Activated T-cell treated with anti-CD3 and anti-CD28 coated beads, Interleukin-2, amount 50 U/mL, for 24 hours (primary cell): ENCODE measurements at regions not wholly inside any gene's neighbourhood (a gene's known extent, or its start where the extent isn't known, plus 50 kb on each side); places are given as distances from the start of the nearest gene placed in this dataset.

Source experiments
- DNase-seq: peaks from one replicate; pipeline ENCODE4 v3.0.0-alpha.2; 2020
- H3K27ac Mint-ChIP-seq: 2 replicates; pipeline ENCODE4 v1.8.0; 2020; ENCODE audit warnings: mild to moderate bottlenecking, mixed read lengths
- H3K27me3 Mint-ChIP-seq: 2 replicates; pipeline ENCODE4 v1.8.0; 2020; ENCODE audit warnings: mixed read lengths
- H3K36me3 Mint-ChIP-seq: 2 replicates; pipeline ENCODE4 v1.8.0; 2020; ENCODE audit warnings: low read depth, mixed read lengths
- H3K4me1 Mint-ChIP-seq: 2 replicates; pipeline ENCODE4 v1.8.0; 2020; ENCODE audit warnings: low read depth, mixed read lengths
- H3K4me3 Mint-ChIP-seq: 2 replicates; pipeline ENCODE4 v1.8.0; 2020; ENCODE audit warnings: mild to moderate bottlenecking, moderate library complexity, mixed read lengths
- H3K9me3 Mint-ChIP-seq: 2 replicates; pipeline ENCODE4 v1.8.0; 2020; ENCODE audit warnings: mixed read lengths

GRCh38 chr1:58264462-58264861 lies 282.1 kb downstream of the OMA1 start:
- Mint-ChIP-seq H3K27ac (no peak overlapping the region), H3K9me3 (no peaks in the 10 kb centered on the region), H3K36me3 (no peaks in the 10 kb centered on the region), H3K4me3 (no peak overlapping the region), H3K4me1 (no peaks in the 10 kb centered on the region), H3K27me3 (no peaks in the 10 kb centered on the region)
- DNase-seq = no peak

- H3K9me3 Mint-ChIP-seq = no peaks in the 10 kb centered on the region
- no peak for DNase-seq
- no peak overlapping the region for H3K27ac Mint-ChIP-seq
- H3K36me3 Mint-ChIP-seq = no peaks in the 10 kb centered on the region
- H3K27me3 Mint-ChIP-seq = no peaks in the 10 kb centered on the region
- H3K4me3 Mint-ChIP-seq = no peak overlapping the region
- no peaks in the 10 kb centered on the region for H3K4me1 Mint-ChIP-seq
Measured at GRCh38 chr1:58262702-58263101, 283.8 kb downstream of the OMA1 start.

DNA sequence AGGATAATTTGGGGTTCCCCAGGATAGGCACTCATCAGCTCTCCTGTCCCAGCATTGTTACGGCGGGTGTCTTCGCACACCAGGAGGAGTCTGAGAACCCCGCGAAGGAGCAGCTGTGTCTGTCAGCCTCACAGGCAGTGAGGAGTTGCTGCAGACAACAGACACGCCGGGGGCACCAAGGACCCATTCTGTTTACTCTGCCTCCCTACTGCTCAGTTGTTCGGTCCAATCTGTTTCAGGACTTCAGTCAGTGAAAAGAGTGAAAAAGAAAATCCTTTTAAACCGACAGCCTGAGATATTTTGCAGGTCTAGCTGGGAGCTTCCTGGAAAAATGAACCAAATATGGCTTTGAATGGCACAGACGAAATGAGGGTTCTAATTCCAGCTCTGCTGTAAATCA lies 288.4 kb downstream of the OMA1 start:
- H3K9me3 Mint-ChIP-seq = peaks cover 3% of the 10 kb centered on the region

DNA sequence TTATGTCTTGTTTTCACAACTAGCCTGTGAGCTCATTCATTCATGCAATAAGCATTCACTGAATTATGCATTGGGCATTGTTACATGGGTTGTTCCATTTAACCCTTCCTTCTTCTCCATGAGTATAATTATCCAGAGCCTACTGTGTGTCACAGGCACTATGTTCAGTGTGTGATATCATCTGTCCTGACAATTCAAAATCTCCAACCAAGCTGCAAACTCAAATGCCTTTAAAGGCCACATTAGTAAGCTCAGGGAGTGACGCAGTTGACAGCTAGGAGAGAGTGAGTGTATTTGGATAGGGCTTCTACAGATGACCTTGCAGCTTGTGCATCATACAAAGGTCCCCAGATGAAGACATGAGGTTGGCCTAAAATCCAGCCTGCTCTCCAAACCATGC lies 289.5 kb downstream of the OMA1 start:
- H3K4me1 Mint-ChIP-seq = no peaks in the 10 kb centered on the region

More for the DNA sequence above, 288.4 kb downstream of the OMA1 start:
- Mint-ChIP-seq H3K4me1 (no peaks in the 10 kb centered on the region), H3K36me3 (no peaks in the 10 kb centered on the region), H3K4me3 (no peak overlapping the region), H3K27me3 (no peaks in the 10 kb centered on the region), H3K27ac (no peak overlapping the region)
- DNase-seq = no peak

GRCh38 chr1:58256546-58256945 lies 290.0 kb downstream of the OMA1 start:
- DNase-seq = no peak
- Mint-ChIP-seq H3K9me3 (peaks cover 3% of the 10 kb centered on the region), H3K4me3 (no peak overlapping the region), H3K4me1 (no peaks in the 10 kb centered on the region), H3K27me3 (peaks cover 4% of the 10 kb centered on the region), H3K27ac (no peak overlapping the region), H3K36me3 (no peaks in the 10 kb centered on the region)

More for the DNA sequence above, 289.5 kb downstream of the OMA1 start:
- no peak for DNase-seq
- Mint-ChIP-seq H3K4me3 (no peak overlapping the region), H3K9me3 (peaks cover 3% of the 10 kb centered on the region), H3K27ac (no peak overlapping the region), H3K36me3 (no peaks in the 10 kb centered on the region), H3K27me3 (peaks cover 2% of the 10 kb centered on the region)

- Mint-ChIP-seq H3K9me3 (peaks cover 3% of the 10 kb centered on the region), H3K27me3 (peaks cover 9% of the 10 kb centered on the region), H3K4me1 (no peaks in the 10 kb centered on the region), H3K36me3 (no peaks in the 10 kb centered on the region), H3K4me3 (no peak overlapping the region), H3K27ac (no peak overlapping the region)
- no peak for DNase-seq
Measured at GRCh38 chr1:58256041-58256440, 290.5 kb downstream of the OMA1 start.

GRCh38 chr1:58255192-58255591 lies 291.3 kb downstream of the OMA1 start:
- peaks cover 3% of the 10 kb centered on the region for H3K9me3 Mint-ChIP-seq
- H3K27ac Mint-ChIP-seq = no peak overlapping the region
- no peaks in the 10 kb centered on the region for H3K4me1 Mint-ChIP-seq
- no peak overlapping the region for H3K4me3 Mint-ChIP-seq
- H3K27me3 Mint-ChIP-seq = peaks cover 18% of the 10 kb centered on the region
- DNase-seq = no peak
- no peaks in the 10 kb centered on the region for H3K36me3 Mint-ChIP-seq

DNA sequence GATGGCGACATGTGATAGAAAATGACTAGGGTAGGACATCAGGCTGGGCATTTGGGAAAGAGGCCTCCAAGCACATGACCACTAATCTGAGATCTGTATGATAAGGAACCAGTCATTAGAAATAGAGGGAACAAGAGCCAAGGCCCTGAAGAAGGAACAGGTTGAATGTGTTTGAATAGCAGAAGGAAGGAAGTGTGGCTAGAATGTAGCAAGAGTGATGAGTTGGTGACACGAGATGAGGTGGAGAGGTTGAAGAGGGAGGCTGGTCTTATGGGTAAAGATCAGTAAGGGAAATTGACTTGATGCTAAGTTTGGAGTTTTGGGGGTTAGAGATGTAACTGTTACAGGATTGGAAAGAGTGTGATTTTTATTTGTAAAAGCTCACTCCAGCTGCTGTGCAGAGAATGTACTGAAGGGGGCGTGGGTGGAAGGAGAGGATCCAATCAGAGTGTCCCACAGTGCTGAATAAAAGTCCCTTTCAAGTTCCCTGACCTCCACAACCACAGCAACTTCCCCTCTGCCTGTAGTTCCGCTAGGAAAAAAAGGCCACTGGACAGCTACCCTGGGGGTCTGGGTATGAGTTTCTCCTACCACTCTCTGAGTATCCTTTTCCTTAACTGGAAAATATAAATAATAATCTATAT lies 295.0 kb downstream of the OMA1 start:
- H3K36me3 Mint-ChIP-seq = no peaks in the 10 kb centered on the region
- H3K27me3 Mint-ChIP-seq = peaks cover 48% of the 10 kb centered on the region
- no peak for DNase-seq
- H3K4me1 Mint-ChIP-seq = peaks cover 6% of the 10 kb centered on the region
- H3K27ac Mint-ChIP-seq = no peak overlapping the region
- peaks cover 3% of the 10 kb centered on the region for H3K9me3 Mint-ChIP-seq
- H3K4me3 Mint-ChIP-seq = no peak overlapping the region

DNA sequence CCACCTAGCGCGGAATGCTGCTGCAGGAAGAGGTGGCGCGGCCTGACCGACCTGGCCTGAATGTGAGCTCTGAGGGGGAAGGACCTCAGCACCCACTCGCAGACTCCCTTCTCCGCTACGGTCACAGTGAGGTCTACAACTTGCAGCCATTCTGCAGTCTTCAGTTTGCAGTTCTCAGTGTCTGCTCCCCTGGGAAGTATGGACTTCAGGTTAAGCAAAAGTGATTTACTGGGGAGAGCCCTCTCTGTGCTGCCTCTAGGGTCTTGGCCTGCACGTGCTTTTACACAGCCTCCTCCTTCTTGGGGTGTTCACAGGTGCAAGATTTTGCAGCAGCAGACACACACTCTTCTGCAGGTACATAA lies 296.0 kb downstream of the OMA1 start:
- Mint-ChIP-seq H3K4me1 (peaks cover 6% of the 10 kb centered on the region), H3K27ac (no peak overlapping the region), H3K27me3 (peaks cover 55% of the 10 kb centered on the region), H3K4me3 (no peak overlapping the region), H3K36me3 (no peaks in the 10 kb centered on the region), H3K9me3 (peaks cover 3% of the 10 kb centered on the region)
- DNase-seq = no peak

DNA sequence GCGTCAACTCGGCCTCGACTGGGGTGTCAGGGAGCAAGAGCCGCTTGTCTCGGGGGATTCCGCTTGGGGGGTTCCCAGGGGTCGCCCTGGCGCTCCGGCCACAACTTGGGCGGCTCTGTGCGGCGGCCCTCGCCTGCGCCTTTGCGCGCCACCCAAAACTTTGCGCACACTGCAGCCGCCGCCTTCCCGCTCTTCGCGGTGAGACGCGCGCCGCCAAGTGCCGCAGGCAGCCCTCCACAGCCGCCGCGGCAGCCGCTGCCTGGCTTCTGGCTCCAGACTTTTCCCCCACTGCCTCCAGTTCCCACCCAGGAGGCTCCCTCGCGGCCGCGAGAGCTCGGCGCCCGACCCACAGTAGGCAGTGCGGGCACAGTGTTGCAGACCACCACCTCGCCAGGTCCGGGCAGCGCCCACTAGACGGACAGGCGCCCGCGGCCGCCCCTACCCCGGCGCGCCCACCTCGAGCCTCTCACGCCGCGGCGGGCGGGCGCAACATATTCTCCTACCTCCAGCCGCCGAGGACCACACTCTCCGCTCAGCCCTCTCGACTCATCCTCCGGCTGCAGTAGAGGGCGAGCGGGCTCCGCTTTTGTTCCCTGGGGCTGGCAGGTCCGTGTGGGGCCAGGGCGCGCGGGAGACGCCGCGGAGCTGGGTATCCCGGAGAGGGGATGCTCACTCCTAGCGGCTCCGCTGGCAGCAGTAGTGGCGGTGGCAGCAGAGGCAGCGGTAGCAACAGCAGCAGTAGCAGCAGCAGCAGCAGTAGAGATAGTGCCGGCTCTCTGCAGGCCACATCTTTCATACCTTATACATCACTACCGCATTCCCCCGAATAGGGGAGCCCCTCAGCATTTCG lies 296.6 kb downstream of the OMA1 start:
- Mint-ChIP-seq H3K27me3 (peaks cover 58% of the 10 kb centered on the region), H3K4me1 (peaks cover 6% of the 10 kb centered on the region), H3K4me3 (peak overlapping the region; percentile 41), H3K9me3 (no peaks in the 10 kb centered on the region), H3K27ac (no peak overlapping the region), H3K36me3 (no peaks in the 10 kb centered on the region)
- peak; percentile 32 for DNase-seq

- Mint-ChIP-seq H3K27me3 (peaks cover 64% of the 10 kb centered on the region), H3K4me3 (no peak overlapping the region)
- no peak for DNase-seq
Measured at GRCh38 chr1:58249388-58249736, 297.2 kb downstream of the OMA1 start.

DNA sequence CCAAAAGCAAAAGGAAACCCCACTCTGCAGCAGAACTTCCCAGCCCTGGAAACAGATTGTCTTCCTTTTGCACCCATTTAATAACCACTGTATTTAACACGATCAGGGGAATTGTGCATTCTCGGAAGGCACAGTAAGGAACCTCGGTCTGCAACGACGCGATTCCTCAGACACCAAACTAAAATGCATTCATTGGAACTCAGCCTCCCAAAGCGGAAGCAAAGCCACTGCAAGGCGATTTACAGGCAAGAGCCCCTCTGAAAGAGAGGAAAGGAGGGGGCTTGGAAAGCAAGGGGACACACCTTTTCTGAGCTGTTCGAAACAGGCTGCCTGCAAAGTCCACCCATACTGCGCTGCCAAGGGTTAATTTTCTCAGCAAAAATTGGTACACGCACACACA lies 297.7 kb downstream of the OMA1 start:
- no peaks in the 10 kb centered on the region for H3K9me3 Mint-ChIP-seq
- H3K27me3 Mint-ChIP-seq = peaks cover 66% of the 10 kb centered on the region
- H3K4me3 Mint-ChIP-seq = no peak overlapping the region
- no peaks in the 10 kb centered on the region for H3K36me3 Mint-ChIP-seq
- DNase-seq = no peak
- no peak overlapping the region for H3K27ac Mint-ChIP-seq
- H3K4me1 Mint-ChIP-seq = peaks cover 6% of the 10 kb centered on the region

More at GRCh38 chr1:58249388-58249736, 297.2 kb downstream of the OMA1 start:
- Mint-ChIP-seq H3K9me3 (no peaks in the 10 kb centered on the region), H3K27ac (no peak overlapping the region), H3K36me3 (no peaks in the 10 kb centered on the region), H3K4me1 (peaks cover 6% of the 10 kb centered on the region)

DNA sequence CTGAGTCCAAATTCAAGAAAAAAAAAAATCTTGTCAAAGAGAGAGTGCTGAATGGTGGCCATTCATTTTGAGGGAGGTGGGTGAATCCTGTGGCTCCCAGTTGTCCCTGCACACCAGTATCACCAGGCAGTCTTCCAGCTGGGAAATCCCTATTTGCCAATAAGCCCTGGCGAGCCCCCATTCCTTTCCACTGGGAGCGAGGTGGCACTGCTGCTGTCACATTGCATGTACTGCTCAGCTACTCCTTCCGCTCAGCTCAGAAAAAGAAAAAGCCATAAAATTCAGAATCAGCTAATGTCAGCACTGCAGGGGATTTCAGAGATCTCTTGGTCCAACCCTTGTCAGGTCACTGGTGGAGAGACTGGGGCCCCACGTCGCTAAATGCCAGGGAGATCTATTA lies 298.5 kb downstream of the OMA1 start:
- Mint-ChIP-seq H3K27me3 (peaks cover 67% of the 10 kb centered on the region), H3K27ac (no peak overlapping the region), H3K4me3 (no peak overlapping the region), H3K36me3 (no peaks in the 10 kb centered on the region), H3K9me3 (no peaks in the 10 kb centered on the region), H3K4me1 (peaks cover 6% of the 10 kb centered on the region)
- DNase-seq = no peak

- peaks cover 68% of the 10 kb centered on the region for H3K27me3 Mint-ChIP-seq
- H3K4me1 Mint-ChIP-seq = peaks cover 6% of the 10 kb centered on the region
- H3K36me3 Mint-ChIP-seq = no peaks in the 10 kb centered on the region
- H3K4me3 Mint-ChIP-seq = no peak overlapping the region
- DNase-seq = no peak
- no peak overlapping the region for H3K27ac Mint-ChIP-seq
- H3K9me3 Mint-ChIP-seq = no peaks in the 10 kb centered on the region
Measured at GRCh38 chr1:58246549-58246948, 300.0 kb downstream of the OMA1 start.

DNA sequence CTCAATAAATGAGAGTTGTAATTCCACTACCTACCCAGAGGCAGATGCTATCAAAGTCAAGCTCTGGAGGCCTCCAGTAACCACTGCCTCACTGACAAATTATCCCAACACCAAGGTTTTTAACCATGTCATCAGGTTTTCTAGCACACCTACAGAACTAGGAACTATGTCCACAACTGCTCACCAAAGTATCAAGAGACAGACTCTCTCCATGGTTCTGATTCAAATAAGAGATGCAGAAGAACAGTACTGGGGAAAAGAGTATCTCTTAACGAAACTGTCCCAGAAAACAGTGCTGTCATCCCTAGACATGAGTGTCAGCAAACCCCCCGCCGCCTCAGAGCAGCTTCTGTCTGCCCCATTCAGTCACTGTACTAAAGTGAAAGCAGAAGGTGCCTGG lies 301.7 kb downstream of the OMA1 start:
- Mint-ChIP-seq H3K27ac (no peak overlapping the region), H3K9me3 (no peaks in the 10 kb centered on the region), H3K4me3 (no peak overlapping the region), H3K4me1 (peaks cover 6% of the 10 kb centered on the region), H3K27me3 (peaks cover 56% of the 10 kb centered on the region), H3K36me3 (no peaks in the 10 kb centered on the region)
- no peak for DNase-seq
